HEK293 (cell line): ENCODE measurements at regions not wholly inside any gene's neighbourhood (a gene's known extent, or its start where the extent isn't known, plus 50 kb on each side); places are given as distances from the start of the nearest gene placed in this dataset.

Experiments
- CTCF ChIA-PET: fragments of 350-600 bp; formaldehyde crosslinking; extraction: SDS; loops from one replicate; lab custom pipeline; 2021; ENCODE audit warnings: antibody characterized with exemption; lab: Yijun Ruan, JAX
- POLR2A ChIA-PET: fragments of 300-600 bp; formaldehyde crosslinking; extraction: SDS; loops from one replicate; lab custom pipeline; 2020; ENCODE audit warnings: antibody characterized with exemption, inconsistent platforms; lab: Yijun Ruan, JAX
- H3K27ac ChIP-seq: fragments of 200-500 bp; sonication (Bioruptor generic); 2 replicates; pipeline ENCODE4 v1.5.1; 2014; ENCODE audit warnings: low read depth, low read length, control low read depth, inconsistent platforms; ENCODE audit errors: extremely low read depth
- H3K36me3 ChIP-seq, 2 experiments: fragments of 200-500 bp in 1 of 2; sonication (Bioruptor generic) in 1 of 2; 1 replicate in 1 of 2; 2 replicates in 1 of 2; pipeline ENCODE4 v1.5.1; 2014 to 2017; ENCODE audit warnings: inconsistent platforms in 2 of 2, low read length in 2 of 2; ENCODE audit not compliant: control insufficient read depth in 2 of 2, insufficient read depth in 1 of 2
- H3K4me1 ChIP-seq: fragments of 200-500 bp; sonication (Bioruptor generic); 2 replicates; pipeline ENCODE4 v1.5.1; 2014; ENCODE audit warnings: mild to moderate bottlenecking, low read length, inconsistent platforms; ENCODE audit not compliant: control insufficient read depth, insufficient read depth
- H3K4me3 ChIP-seq: 2 replicates; pipeline ENCODE4 v1.5.1; 2011; ENCODE audit warnings: low read depth, mild to moderate bottlenecking, control low read depth, low read length, moderate library complexity
- H3K9me3 ChIP-seq: fragments of 200-500 bp; sonication (Bioruptor generic); 2 replicates; pipeline ENCODE4 v1.5.1; 2014; ENCODE audit warnings: low read depth, low read length, inconsistent platforms; ENCODE audit not compliant: control insufficient read depth, insufficient read depth
- GLIS2 ChIP-seq: fragments of 450-650 bp; formaldehyde crosslinking; IDR thresholded peaks from 2 replicates; pipeline ENCODE4 v1.5.1; 2016; ENCODE audit warnings: missing biosample characterization, missing genetic modification characterization
- KLF9 ChIP-seq: fragments of 450-650 bp; formaldehyde crosslinking; IDR thresholded peaks from 2 replicates; pipeline ENCODE4 v1.5.1; 2016; ENCODE audit warnings: missing biosample characterization, missing genetic modification characterization, low read depth
- PBX3 ChIP-seq: sonication (generic); formaldehyde crosslinking; IDR thresholded peaks from 2 replicates; pipeline ENCODE4 v1.8.1; 2022; ENCODE audit warnings: mild to moderate bottlenecking, moderate library complexity, missing genetic modification reagents
- REPIN1 ChIP-seq: fragments of 450-650 bp; formaldehyde crosslinking; IDR thresholded peaks from 2 replicates; pipeline ENCODE4 v1.5.1; 2017; ENCODE audit warnings: missing biosample characterization, missing genetic modification characterization, low read depth
- SETDB1 ChIP-seq: IDR thresholded peaks from one replicate; pipeline ENCODE4 v1.6.1; 2017; ENCODE audit warnings: mild to moderate bottlenecking, low read length, moderate library complexity, mixed read lengths; ENCODE audit not compliant: insufficient read length
- ZNF16 ChIP-seq: fragments of 450-650 bp; formaldehyde crosslinking; IDR thresholded peaks from 2 replicates; pipeline ENCODE4 v1.5.1; 2016; ENCODE audit warnings: low read depth, missing biosample characterization, missing genetic modification characterization
- ZNF221 ChIP-seq: fragments of 450-650 bp; formaldehyde crosslinking; IDR thresholded peaks from 2 replicates; pipeline ENCODE4 v1.5.1; 2017; ENCODE audit warnings: missing biosample characterization, missing genetic modification characterization, borderline replicate concordance
- ZNF266 ChIP-seq: fragments of 450-650 bp; formaldehyde crosslinking; IDR thresholded peaks from 2 replicates; pipeline ENCODE4 v1.5.1; 2016; ENCODE audit warnings: missing biosample characterization, missing genetic modification characterization, low read depth
- ZNF292 ChIP-seq: fragments of 450-650 bp; formaldehyde crosslinking; IDR thresholded peaks from 2 replicates; pipeline ENCODE4 v1.5.1; 2016; ENCODE audit warnings: low read depth, missing biosample characterization, missing genetic modification characterization, borderline replicate concordance
- ZNF335 ChIP-seq: fragments of 450-650 bp; formaldehyde crosslinking; conservative IDR thresholded peaks from 2 replicates; pipeline ENCODE4 v1.5.1; 2016; ENCODE audit warnings: missing biosample characterization, missing genetic modification characterization
- ZNF366 ChIP-seq: fragments of 450-650 bp; formaldehyde crosslinking; conservative IDR thresholded peaks from 2 replicates; pipeline ENCODE4 v1.5.1; 2016; ENCODE audit warnings: missing biosample characterization, missing genetic modification characterization
- ZNF37A ChIP-seq: fragments of 450-650 bp; IDR thresholded peaks from 2 replicates; pipeline ENCODE4 v1.5.1; 2018; ENCODE audit warnings: missing biosample characterization, missing genetic modification characterization
- ZNF501 ChIP-seq: fragments of 450-650 bp; formaldehyde crosslinking; IDR thresholded peaks from 2 replicates; pipeline ENCODE4 v1.5.1; 2016; ENCODE audit warnings: missing biosample characterization, missing genetic modification characterization
- ZNF514 ChIP-seq: fragments of 450-650 bp; formaldehyde crosslinking; IDR thresholded peaks from 2 replicates; pipeline ENCODE4 v1.5.1; 2016; ENCODE audit warnings: missing biosample characterization, missing genetic modification characterization
- ZNF555 ChIP-seq: fragments of 450-650 bp; formaldehyde crosslinking; conservative IDR thresholded peaks from 2 replicates; pipeline ENCODE4 v1.5.1; 2017; ENCODE audit warnings: missing biosample characterization, mild to moderate bottlenecking, missing genetic modification characterization, inconsistent platforms
- ZNF558 ChIP-seq: fragments of 450-650 bp; formaldehyde crosslinking; IDR thresholded peaks from 2 replicates; pipeline ENCODE4 v1.5.1; 2016; ENCODE audit warnings: missing biosample characterization, missing genetic modification characterization
- ZNF639 ChIP-seq: fragments of 450-650 bp; formaldehyde crosslinking; IDR thresholded peaks from 2 replicates; pipeline ENCODE4 v1.5.1; 2016; ENCODE audit warnings: missing biosample characterization, missing genetic modification characterization
- ZNF664 ChIP-seq: fragments of 450-650 bp; formaldehyde crosslinking; IDR thresholded peaks from 2 replicates; pipeline ENCODE4 v1.5.1; 2016; ENCODE audit warnings: missing biosample characterization, missing genetic modification characterization
- ZNF692 ChIP-seq: fragments of 450-650 bp; formaldehyde crosslinking; IDR thresholded peaks from 2 replicates; pipeline ENCODE4 v1.5.1; 2016; ENCODE audit warnings: missing biosample characterization, missing genetic modification characterization
- ZNF707 ChIP-seq: fragments of 450-650 bp; formaldehyde crosslinking; IDR thresholded peaks from 2 replicates; pipeline ENCODE4 v1.5.1; 2016; ENCODE audit warnings: missing biosample characterization, missing genetic modification characterization
- ZSCAN5A ChIP-seq: fragments of 450-650 bp; formaldehyde crosslinking; IDR thresholded peaks from 2 replicates; pipeline ENCODE4 v1.5.1; 2016; ENCODE audit warnings: missing biosample characterization, missing genetic modification characterization
- TF ChIP-seq, protein P1 (sequence below): fragments of 450-650 bp; formaldehyde crosslinking; IDR thresholded peaks from 2 replicates; pipeline ENCODE4 v1.5.1; 2016; ENCODE audit warnings: missing biosample characterization, missing genetic modification characterization
- TF ChIP-seq, protein P2 (sequence below): fragments of 450-650 bp; formaldehyde crosslinking; IDR thresholded peaks from 2 replicates; pipeline ENCODE4 v1.5.1; 2017; ENCODE audit warnings: missing biosample characterization, missing genetic modification characterization

GRCh38 chr2:234206738-234207137 is 156.2 kb downstream of the SPP2 start:
- ChIA-PET CTCF (no interaction called here), POLR2A (no interaction called here)
- H3K27ac ChIP-seq: no peak overlapping the region

DNA sequence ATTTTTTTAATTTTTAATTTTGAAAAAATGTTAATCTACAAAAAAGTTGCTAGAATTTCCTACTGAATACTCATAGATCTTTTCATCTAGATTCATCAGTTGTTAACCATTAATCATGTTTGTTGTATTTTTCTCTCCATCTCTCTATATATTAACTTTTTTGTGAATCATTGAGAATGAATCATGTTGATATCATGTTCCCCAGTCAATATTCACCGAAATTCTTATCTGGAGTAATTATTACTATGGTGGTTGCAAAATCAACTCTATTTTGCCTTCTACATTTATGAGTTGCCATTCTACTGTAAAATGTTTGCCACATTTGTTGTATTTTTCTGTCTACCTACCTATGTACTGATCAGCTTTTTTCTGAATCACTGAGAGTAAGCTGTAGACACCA is 154.0 kb downstream of the SPP2 start:
- Histone ChIP-seq H3K36me3 (no peaks in the 10 kb centered on the region), H3K4me1 (no peaks in the 10 kb centered on the region), H3K27ac (no peak overlapping the region), H3K4me3 (no peak overlapping the region), H3K9me3 (no peaks in the 10 kb centered on the region)
- CTCF ChIA-PET: no interaction called here
- TF ChIP-seq ZNF335 (tag by site-specific recombination) (no peak), ZNF664 (tag by site-specific recombination) (no peak), ZNF501 (tag by site-specific recombination) (no peak), ZNF16 (tag by site-specific recombination) (no peak), ZNF558 (tag by site-specific recombination) (no peak), PBX3 (no peak), KLF9 (tag by site-specific recombination) (no peak), ZSCAN5A (tag by site-specific recombination) (no peak), ZNF292 (tag by site-specific recombination) (no peak), ZNF692 (tag by site-specific recombination) (no peak), GLIS2 (tag by site-specific recombination) (no peak), ZNF266 (tag by site-specific recombination) (no peak), ZNF555 (tag by site-specific recombination) (no peak), REPIN1 (tag by site-specific recombination) (no peak), ZNF37A (tag by site-specific recombination) (no peak), ZNF639 (tag by site-specific recombination) (no peak), ZNF707 (tag by site-specific recombination) (no peak)
- TF ChIP-seq, protein P1, sequence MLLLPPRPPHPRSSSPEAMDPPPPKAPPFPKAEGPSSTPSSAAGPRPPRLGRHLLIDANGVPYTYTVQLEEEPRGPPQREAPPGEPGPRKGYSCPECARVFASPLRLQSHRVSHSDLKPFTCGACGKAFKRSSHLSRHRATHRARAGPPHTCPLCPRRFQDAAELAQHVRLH (tag by site-specific recombination): no peak
- POLR2A ChIA-PET: no interaction called here

More at GRCh38 chr2:234206738-234207137, 156.2 kb downstream of the SPP2 start:
- Histone ChIP-seq H3K36me3 (no peaks in the 10 kb centered on the region), H3K4me3 (no peak overlapping the region), H3K4me1 (no peaks in the 10 kb centered on the region), H3K9me3 (no peaks in the 10 kb centered on the region)
- TF ChIP-seq ZNF514 (tag by site-specific recombination) (no peak), SETDB1 (peak; percentile 78), ZNF221 (tag by site-specific recombination) (no peak), ZNF366 (tag by site-specific recombination) (no peak)
- TF ChIP-seq, protein P2, sequence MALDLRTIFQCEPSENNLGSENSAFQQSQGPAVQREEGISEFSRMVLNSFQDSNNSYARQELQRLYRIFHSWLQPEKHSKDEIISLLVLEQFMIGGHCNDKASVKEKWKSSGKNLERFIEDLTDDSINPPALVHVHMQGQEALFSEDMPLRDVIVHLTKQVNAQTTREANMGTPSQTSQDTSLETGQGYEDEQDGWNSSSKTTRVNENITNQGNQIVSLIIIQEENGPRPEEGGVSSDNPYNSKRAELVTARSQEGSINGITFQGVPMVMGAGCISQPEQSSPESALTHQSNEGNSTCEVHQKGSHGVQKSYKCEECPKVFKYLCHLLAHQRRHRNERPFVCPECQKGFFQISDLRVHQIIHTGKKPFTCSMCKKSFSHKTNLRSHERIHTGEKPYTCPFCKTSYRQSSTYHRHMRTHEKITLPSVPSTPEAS: no peak
